ENCODE measurements at regions not wholly inside any gene's neighbourhood (a gene's known extent, or its start where the extent isn't known, plus 50 kb on each side); places are given as distances from the start of the nearest gene placed in this dataset.

- DNase-seq (ENCODE audit: low read depth in 4 of 4, low spot score in 3 of 4) = no peak
These were observed 220.6 kb downstream of the GPAM start for GRCh38 chr10:111962951-111963350.

- no peak for DNase-seq (ENCODE audit: low read depth in 4 of 4, low spot score in 3 of 4)
These were observed 216.4 kb downstream of the GPAM start for GRCh38 chr10:111967116-111967515.

- DNase-seq (ENCODE audit: low read depth in 4 of 4, low spot score in 3 of 4) = no peak
These were observed 216.0 kb downstream of the GPAM start for GRCh38 chr10:111967547-111967946.

- no peak for DNase-seq (ENCODE audit: low read depth in 4 of 4, low spot score in 3 of 4)
These were observed 214.9 kb downstream of the GPAM start for GRCh38 chr10:111968647-111969046.

GRCh38 chr10:111970111-111970510 lies 213.5 kb downstream of the GPAM start:
- DNase-seq (ENCODE audit: low read depth in 4 of 4, low spot score in 3 of 4) = no peak

GRCh38 chr10:111972109-111972508 lies 211.5 kb downstream of the GPAM start:
- DNase-seq (ENCODE audit: low read depth in 4 of 4, low spot score in 3 of 4) = no peak

- no peak for DNase-seq (ENCODE audit: low read depth in 4 of 4, low spot score in 3 of 4)
These were observed 210.3 kb downstream of the GPAM start for GRCh38 chr10:111973306-111973705.

GRCh38 chr10:111973826-111974225 lies 209.7 kb downstream of the GPAM start:
- DNase-seq (ENCODE audit: low read depth in 4 of 4, low spot score in 3 of 4) = no peak

GRCh38 chr10:111974325-111974724 lies 209.2 kb downstream of the GPAM start:
- DNase-seq (ENCODE audit: low read depth in 4 of 4, low spot score in 3 of 4) = no peak

- no peak for DNase-seq (ENCODE audit: low read depth in 4 of 4, low spot score in 3 of 4)
These were observed 207.0 kb downstream of the GPAM start for GRCh38 chr10:111976557-111976956.

GRCh38 chr10:111984057-111984456 lies 199.5 kb downstream of the GPAM start:
- DNase-seq (ENCODE audit: low read depth in 4 of 4, low spot score in 3 of 4) = no peak

- DNase-seq (ENCODE audit: low read depth in 4 of 4, low spot score in 3 of 4) = no peak
These were observed 197.5 kb downstream of the GPAM start for GRCh38 chr10:111986079-111986478.

- DNase-seq (ENCODE audit: low read depth in 4 of 4, low spot score in 3 of 4) = no peak
These were observed 194.9 kb downstream of the GPAM start for GRCh38 chr10:111988646-111989045.

GRCh38 chr10:111989136-111989911 lies 194.2 kb downstream of the GPAM start:
- no peak for DNase-seq (ENCODE audit: low read depth in 4 of 4, low spot score in 3 of 4)

GRCh38 chr10:111990734-111991133 lies 192.8 kb downstream of the GPAM start:
- DNase-seq (ENCODE audit: low read depth in 4 of 4, low spot score in 3 of 4) = no peak

GRCh38 chr10:111993321-111993720 lies 190.2 kb downstream of the GPAM start:
- DNase-seq (ENCODE audit: low read depth in 4 of 4, low spot score in 3 of 4) = no peak

- DNase-seq (ENCODE audit: low read depth in 4 of 4, low spot score in 3 of 4) = no peak
These were observed 189.6 kb downstream of the GPAM start for GRCh38 chr10:111993872-111994426.

- DNase-seq (ENCODE audit: low read depth in 4 of 4, low spot score in 3 of 4) = no peak
These were observed 187.5 kb downstream of the GPAM start for GRCh38 chr10:111996103-111996502.

- no peak for DNase-seq (ENCODE audit: low read depth in 4 of 4, low spot score in 3 of 4)
These were observed 184.8 kb downstream of the GPAM start for GRCh38 chr10:111998728-111999127.

GRCh38 chr10:111999205-111999914 lies 184.2 kb downstream of the GPAM start:
- DNase-seq (ENCODE audit: low read depth in 4 of 4, low spot score in 3 of 4) = no peak

GRCh38 chr10:111999915-112000302 lies 183.7 kb downstream of the GPAM start:
- DNase-seq (ENCODE audit: low read depth in 4 of 4, low spot score in 3 of 4) = no peak

GRCh38 chr10:112000466-112000865 lies 183.1 kb downstream of the GPAM start:
- no peak for DNase-seq (ENCODE audit: low read depth in 4 of 4, low spot score in 3 of 4)

All from left renal pelvis (tissue), 4 donors.